GM13976 (cell line): ENCODE measurements at regions not wholly inside any gene's neighbourhood (a gene's known extent, or its start where the extent isn't known, plus 50 kb on each side); places are given as distances from the start of the nearest gene placed in this dataset.

Source experiments
- DNase-seq: peaks from one replicate; pipeline ENCODE4 v3.0.0; 2012; ENCODE audit warnings: low spot score
- in situ Hi-C: fragments of 300-500 bp; cut with MboI; formaldehyde crosslinking; loops from one replicate; pipeline ENCODE4 v1.12.0; 2022; ENCODE audit warnings: low sequenced_read_pairs, mixed read lengths, inconsistent platforms; ENCODE audit not compliant: unreplicated experiment
- TF ChIP-seq, protein P1 (sequence below): IDR thresholded peaks from 2 replicates; pipeline ENCODE4 v1.5.1; 2012; ENCODE audit warnings: borderline replicate concordance, mild to moderate bottlenecking; ENCODE audit not compliant: insufficient read depth; ENCODE audit errors: extremely low read depth, missing control alignments, control extremely low read depth

DNA sequence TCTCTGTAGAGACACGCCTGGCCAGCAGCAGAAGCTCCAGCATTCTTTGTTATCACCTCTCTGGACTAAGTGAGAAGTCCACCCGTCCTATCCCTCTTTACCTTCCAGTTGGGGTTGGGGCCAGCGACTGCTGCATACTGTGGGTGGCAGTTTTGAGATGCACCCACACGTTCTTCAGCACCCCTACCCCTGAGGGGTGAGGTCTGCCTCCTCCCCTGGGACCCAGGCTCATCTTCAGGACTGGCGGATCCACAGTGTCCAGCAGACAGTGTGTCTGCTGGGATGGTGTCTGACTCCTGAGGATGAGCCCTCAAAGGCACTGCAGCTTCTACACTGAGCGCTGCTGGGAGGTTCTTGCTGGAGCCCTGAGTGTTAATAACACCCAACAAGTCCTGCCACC, 78.8 kb downstream of the GADD45G start:
- TF ChIP-seq, protein P1, sequence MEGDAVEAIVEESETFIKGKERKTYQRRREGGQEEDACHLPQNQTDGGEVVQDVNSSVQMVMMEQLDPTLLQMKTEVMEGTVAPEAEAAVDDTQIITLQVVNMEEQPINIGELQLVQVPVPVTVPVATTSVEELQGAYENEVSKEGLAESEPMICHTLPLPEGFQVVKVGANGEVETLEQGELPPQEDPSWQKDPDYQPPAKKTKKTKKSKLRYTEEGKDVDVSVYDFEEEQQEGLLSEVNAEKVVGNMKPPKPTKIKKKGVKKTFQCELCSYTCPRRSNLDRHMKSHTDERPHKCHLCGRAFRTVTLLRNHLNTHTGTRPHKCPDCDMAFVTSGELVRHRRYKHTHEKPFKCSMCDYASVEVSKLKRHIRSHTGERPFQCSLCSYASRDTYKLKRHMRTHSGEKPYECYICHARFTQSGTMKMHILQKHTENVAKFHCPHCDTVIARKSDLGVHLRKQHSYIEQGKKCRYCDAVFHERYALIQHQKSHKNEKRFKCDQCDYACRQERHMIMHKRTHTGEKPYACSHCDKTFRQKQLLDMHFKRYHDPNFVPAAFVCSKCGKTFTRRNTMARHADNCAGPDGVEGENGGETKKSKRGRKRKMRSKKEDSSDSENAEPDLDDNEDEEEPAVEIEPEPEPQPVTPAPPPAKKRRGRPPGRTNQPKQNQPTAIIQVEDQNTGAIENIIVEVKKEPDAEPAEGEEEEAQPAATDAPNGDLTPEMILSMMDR, result no peak
- in situ Hi-C loops, result no loop called here

DNA sequence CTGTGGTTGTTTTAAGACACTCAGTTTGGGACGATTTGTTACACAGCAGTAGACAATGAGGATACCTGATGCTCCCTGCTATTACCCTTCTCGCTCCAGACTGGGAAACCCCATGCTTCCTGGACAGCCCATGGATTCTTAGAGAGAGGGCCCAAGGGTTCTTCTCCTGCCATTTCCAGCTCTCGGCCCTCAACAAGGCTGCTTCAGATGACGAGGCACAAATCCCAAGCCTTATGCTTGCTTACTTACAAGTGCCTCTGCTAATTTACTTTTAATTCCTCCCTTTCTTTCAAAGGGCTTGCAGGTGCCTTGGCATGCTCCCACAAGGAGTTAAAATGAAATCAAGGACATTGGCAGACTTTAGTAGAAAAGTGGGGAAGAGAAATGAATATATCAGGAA, 79.4 kb downstream of the GADD45G start:
- TF ChIP-seq, protein P1, result no peak
- DNase-seq, result no peak
- in situ Hi-C loops, result no loop called here

More for the DNA sequence above, 78.8 kb downstream of the GADD45G start:
- no peak for DNase-seq

DNA sequence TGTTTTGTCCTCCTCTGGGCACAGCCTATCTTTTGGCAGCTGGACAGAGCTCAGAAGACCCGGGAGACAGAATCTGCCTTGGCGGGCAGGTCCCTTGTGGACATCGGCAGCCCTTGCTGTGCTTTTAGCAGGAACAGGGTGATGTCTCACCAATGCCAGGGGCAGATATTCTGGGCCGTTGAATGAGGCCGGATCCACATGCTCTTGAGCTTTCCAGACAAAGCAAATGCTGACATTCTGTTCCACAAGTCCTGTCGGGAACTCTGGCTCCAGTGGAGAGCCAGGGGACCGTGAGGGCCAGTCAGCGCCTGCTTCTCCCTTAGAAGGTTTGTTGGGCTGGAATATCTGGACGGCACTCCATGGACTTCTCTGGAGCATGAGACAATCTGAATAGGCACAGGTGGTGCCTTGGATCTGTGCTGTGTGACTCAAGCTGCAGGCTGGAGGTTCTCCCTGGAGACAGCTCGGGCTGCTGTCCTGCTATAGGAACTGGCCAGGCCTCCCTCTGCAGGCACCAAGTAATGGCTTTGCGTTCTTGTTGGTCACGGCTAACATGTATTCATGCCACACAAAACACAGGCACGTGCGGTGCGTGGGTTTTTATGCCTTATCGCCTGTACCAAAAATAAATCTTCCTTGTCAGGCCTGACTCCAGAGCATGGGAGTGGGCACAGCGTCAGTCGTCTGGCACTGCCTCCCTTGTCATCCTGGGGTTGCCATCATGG, 80.3 kb downstream of the GADD45G start:
- in situ Hi-C loops, result no loop called here
- DNase-seq, result no peak
- TF ChIP-seq, protein P1, result no peak

DNA sequence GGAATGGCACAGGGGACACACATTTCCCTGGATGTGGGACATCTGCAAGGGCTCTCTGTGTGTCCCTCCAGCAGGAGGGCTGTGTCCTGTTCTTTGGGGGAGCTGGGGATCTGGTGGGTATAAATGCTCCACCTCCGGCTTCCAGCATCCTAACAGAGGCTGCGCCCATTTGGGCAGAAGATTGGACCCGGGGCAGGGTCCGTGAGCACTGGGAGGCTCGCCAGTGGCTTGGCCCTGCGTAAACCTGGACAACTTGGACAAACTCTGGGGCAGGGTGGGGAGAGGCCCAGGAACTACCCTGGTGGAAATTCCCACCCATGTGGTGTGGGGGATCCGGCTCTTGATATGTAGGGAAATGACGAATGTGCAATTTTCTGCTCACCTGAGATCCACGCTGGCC, 80.9 kb downstream of the GADD45G start:
- TF ChIP-seq, protein P1, result no peak
- in situ Hi-C loops, result no loop called here
- no peak for DNase-seq

DNA sequence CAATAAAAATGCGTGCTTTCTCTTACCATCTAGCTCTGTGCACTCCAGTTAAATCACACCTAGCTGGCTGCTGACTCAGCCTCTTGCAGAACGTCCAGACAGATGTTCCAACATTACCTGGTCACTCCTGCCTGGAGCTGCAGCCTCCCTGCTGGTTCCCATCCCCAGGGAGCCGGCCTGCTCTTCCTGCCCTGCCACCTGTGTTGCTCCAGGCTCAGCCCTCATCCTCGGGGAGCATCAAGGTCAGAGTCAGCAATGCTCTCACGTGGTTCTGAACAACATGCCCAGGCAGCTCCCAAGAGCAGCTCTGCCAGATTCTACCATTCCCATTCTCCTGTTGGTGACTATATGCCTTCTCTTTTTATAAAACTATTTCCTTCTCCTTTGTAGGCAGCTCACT, 81.3 kb downstream of the GADD45G start:
- no peak for DNase-seq
- TF ChIP-seq, protein P1, result no peak
- in situ Hi-C loops, result no loop called here

DNA sequence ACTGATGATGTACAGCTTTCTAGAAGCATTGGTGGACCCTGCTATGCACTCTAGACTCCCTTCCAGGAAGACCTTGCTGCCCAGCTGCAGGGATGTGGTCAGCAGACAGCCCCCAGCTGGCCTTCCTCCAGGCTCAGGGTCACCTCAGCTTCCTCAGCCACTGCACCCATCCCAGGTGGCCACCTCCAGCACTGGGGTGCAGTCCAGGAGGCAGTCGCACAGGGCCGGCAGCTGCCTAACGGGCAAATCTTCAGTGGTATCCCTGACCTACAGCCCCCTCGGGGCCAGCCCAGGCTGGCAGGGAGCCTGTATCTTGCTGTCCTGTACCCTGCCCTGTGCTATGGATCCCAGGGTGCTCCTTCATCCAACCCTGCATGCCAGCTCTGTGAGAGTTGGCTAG, 81.8 kb downstream of the GADD45G start:
- TF ChIP-seq, protein P1, result no peak
- in situ Hi-C loops, result no loop called here
- DNase-seq, result no peak
